ENCODE measurements at regions not wholly inside any gene's neighbourhood (a gene's known extent, or its start where the extent isn't known, plus 50 kb on each side); places are given as distances from the start of the nearest gene placed in this dataset.

DNA sequence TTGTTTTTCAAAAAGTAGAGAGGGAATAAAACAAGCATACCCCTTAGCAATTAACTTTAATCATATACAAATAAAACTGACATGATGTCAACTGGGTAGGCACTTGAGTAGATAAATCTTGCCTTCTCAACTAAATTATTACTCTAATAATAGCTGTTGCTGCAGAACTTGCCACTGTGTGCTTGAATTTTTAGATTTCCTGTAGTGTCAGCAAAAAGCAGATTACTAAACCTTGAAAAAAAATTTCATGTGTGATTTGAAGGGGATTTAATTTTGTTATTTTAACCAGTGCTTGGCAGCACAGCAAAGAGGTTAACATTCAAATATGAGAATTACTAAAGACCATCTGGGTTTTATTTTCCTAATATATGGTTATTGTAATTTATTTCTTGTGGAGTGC, 438.3 kb upstream of the SPANXN1 start:
- no TSS peak for BruUV-seq (replicated peaks)
- RAD21 ChIA-PET (ENCODE audit: low non-redundant PET in 1 of 2, low total read pairs in 2 of 2, uncharacterized antibody in 2 of 2, unreplicated experiment in 2 of 2) = no interaction called here

DNA sequence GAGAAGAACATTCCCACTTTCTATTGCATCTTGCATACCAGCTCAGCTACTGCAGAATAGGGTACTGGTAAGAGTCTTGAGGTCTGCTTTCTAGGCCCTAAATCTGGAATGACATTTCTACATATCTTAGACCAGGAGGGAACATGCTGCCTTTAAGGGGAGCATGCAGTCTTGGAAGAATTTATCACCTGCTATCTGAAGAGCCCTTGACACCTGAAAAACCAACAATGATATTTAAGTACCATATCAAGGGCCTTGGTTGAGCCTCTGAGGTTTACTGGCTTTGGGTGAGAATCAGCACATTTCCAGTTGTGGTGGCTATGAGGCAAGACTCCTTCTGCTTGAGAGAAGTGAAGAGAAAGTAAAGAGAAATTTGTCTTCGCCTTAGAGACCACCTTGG, 436.8 kb upstream of the SPANXN1 start:
- no TSS peak for BruUV-seq (replicated peaks)
- no peaks in the 10 kb centered on the region; a peak in 1 of 4 replicates for H3K9me3 ChIP-seq (ENCODE audit: control insufficient read depth in 1 of 2, insufficient read depth in 1 of 2, low read depth in 1 of 2, low read length in 2 of 2)
- intact Hi-C loops (cut with micrococcal nuclease) = no loop called here
- no peaks in the 10 kb centered on the region for H3K79me2 ChIP-seq (ENCODE audit: insufficient read depth, low read length)
- no peak overlapping the region for H3K4me2 ChIP-seq (ENCODE audit: low read length)
- H3K4me1 ChIP-seq (ENCODE audit: control insufficient read depth in 1 of 2, insufficient read depth in 2 of 2, low read length in 2 of 2) = no peaks in the 10 kb centered on the region
- no peaks in the 10 kb centered on the region for H4K20me1 ChIP-seq (ENCODE audit: insufficient read depth)
- ChIA-PET RAD21 (ENCODE audit: low non-redundant PET in 1 of 2, low total read pairs in 2 of 2, uncharacterized antibody in 2 of 2, unreplicated experiment in 2 of 2) (no interaction called here), POLR2A (no interaction called here), CTCF (no interaction called here)
- H3K27ac ChIP-seq (ENCODE audit: low read depth, low read length) = no peak overlapping the region
- DNase-seq (ENCODE audit: low read depth, low spot score) = no peak
- ATAC-seq = no peak
- no peaks in the 10 kb centered on the region for H3K9me2 ChIP-seq (ENCODE audit: insufficient read depth)
- H3K4me3 ChIP-seq (replicated peaks in 1 of 2; ENCODE audit: low read depth in 1 of 2, low read length in 2 of 2) = no peak overlapping the region
- TF ChIP-seq, protein P1, sequence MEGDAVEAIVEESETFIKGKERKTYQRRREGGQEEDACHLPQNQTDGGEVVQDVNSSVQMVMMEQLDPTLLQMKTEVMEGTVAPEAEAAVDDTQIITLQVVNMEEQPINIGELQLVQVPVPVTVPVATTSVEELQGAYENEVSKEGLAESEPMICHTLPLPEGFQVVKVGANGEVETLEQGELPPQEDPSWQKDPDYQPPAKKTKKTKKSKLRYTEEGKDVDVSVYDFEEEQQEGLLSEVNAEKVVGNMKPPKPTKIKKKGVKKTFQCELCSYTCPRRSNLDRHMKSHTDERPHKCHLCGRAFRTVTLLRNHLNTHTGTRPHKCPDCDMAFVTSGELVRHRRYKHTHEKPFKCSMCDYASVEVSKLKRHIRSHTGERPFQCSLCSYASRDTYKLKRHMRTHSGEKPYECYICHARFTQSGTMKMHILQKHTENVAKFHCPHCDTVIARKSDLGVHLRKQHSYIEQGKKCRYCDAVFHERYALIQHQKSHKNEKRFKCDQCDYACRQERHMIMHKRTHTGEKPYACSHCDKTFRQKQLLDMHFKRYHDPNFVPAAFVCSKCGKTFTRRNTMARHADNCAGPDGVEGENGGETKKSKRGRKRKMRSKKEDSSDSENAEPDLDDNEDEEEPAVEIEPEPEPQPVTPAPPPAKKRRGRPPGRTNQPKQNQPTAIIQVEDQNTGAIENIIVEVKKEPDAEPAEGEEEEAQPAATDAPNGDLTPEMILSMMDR (IDR thresholded peaks at IDR 0.05 in 2 of 3, conservative IDR thresholded peaks at IDR 0.05 in 1 of 3; ENCODE audit: borderline replicate concordance in 1 of 3, insufficient read depth in 1 of 3, low read depth in 2 of 3, low read length in 2 of 3) = no peak
- TF ChIP-seq FOSL1 (IDR thresholded peaks at IDR 0.05; ENCODE audit: low read depth) (no peak), MAX (IDR thresholded peaks at IDR 0.05) (no peak), ZBTB33 (IDR thresholded peaks at IDR 0.05; ENCODE audit: extremely low read depth, insufficient replicate concordance, low read length) (no peak), CEBPB (IDR thresholded peaks at IDR 0.05; ENCODE audit: low read depth) (no peak), ZFX (IDR thresholded peaks at IDR 0.05) (no peak), YY1 (IDR thresholded peaks at IDR 0.05; ENCODE audit: extremely low read depth, insufficient replicate concordance, low read depth, low read length) (no peak), JUND (IDR thresholded peaks at IDR 0.05) (no peak), ELF1 (IDR thresholded peaks at IDR 0.05; ENCODE audit: borderline replicate concordance, low read depth) (no peak), EZH2phosphoT487 (IDR thresholded peaks at IDR 0.05; ENCODE audit: borderline replicate concordance) (no peak), EZH2 (IDR thresholded peaks at IDR 0.05) (no peak), POLR2AphosphoS5 (IDR thresholded peaks at IDR 0.05; ENCODE audit: low read depth, low read length) (no peak), CBX3 (IDR thresholded peaks at IDR 0.05; ENCODE audit: low read depth) (no peak), SIN3A (IDR thresholded peaks at IDR 0.05; ENCODE audit: low read depth) (no peak)
- TF ChIP-seq, protein P2, sequence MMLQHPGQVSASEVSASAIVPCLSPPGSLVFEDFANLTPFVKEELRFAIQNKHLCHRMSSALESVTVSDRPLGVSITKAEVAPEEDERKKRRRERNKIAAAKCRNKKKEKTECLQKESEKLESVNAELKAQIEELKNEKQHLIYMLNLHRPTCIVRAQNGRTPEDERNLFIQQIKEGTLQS (IDR thresholded peaks at IDR 0.05) = no peak
- H3K36me3 ChIP-seq (ENCODE audit: control insufficient read depth in 1 of 2, insufficient read depth in 2 of 2, low read length in 2 of 2) = no peaks in the 10 kb centered on the region
- H3K9ac ChIP-seq (ENCODE audit: low read length) = no peak overlapping the region
- H3K27me3 ChIP-seq (ENCODE audit: insufficient read depth, low read length) = no peaks in the 10 kb centered on the region
- no peak overlapping the region for H2AFZ ChIP-seq (ENCODE audit: low read depth, low read length, poor library complexity, severe bottlenecking)

More for the DNA sequence above, 438.3 kb upstream of the SPANXN1 start:
- Histone ChIP-seq H2AFZ (ENCODE audit: low read depth, low read length, poor library complexity, severe bottlenecking) (no peak overlapping the region), H4K20me1 (ENCODE audit: insufficient read depth) (no peaks in the 10 kb centered on the region), H3K4me1 (ENCODE audit: control insufficient read depth in 1 of 2, insufficient read depth in 2 of 2, low read length in 2 of 2) (no peaks in the 10 kb centered on the region), H3K27me3 (ENCODE audit: insufficient read depth, low read length) (no peaks in the 10 kb centered on the region), H3K4me3 (replicated peaks in 1 of 2; ENCODE audit: low read depth in 1 of 2, low read length in 2 of 2) (no peak overlapping the region), H3K9me2 (ENCODE audit: insufficient read depth) (no peaks in the 10 kb centered on the region), H3K9ac (ENCODE audit: low read length) (no peak overlapping the region), H3K4me2 (ENCODE audit: low read length) (no peak overlapping the region), H3K9me3 (ENCODE audit: control insufficient read depth in 1 of 2, insufficient read depth in 1 of 2, low read depth in 1 of 2, low read length in 2 of 2) (no peaks in the 10 kb centered on the region; a peak in 1 of 4 replicates), H3K36me3 (ENCODE audit: control insufficient read depth in 1 of 2, insufficient read depth in 2 of 2, low read length in 2 of 2) (no peaks in the 10 kb centered on the region), H3K79me2 (ENCODE audit: insufficient read depth, low read length) (no peaks in the 10 kb centered on the region), H3K27ac (ENCODE audit: low read depth, low read length) (no peak overlapping the region)
- no peak for TF ChIP-seq POLR2AphosphoS5 (IDR thresholded peaks at IDR 0.05; ENCODE audit: low read depth, low read length)
- intact Hi-C loops (cut with micrococcal nuclease) = no loop called here
- no peak for ATAC-seq
- POLR2A ChIA-PET = no interaction called here
- no peak for DNase-seq (ENCODE audit: low read depth, low spot score)
- CTCF ChIA-PET = no interaction called here
